ENCODE measurements at regions not wholly inside any gene's neighbourhood (a gene's known extent, or its start where the extent isn't known, plus 50 kb on each side); places are given as distances from the start of the nearest gene placed in this dataset.

- DNase-seq, result no peak
Observed at GRCh38 chr17:20948984-20949777, 93.6 kb downstream of the USP22 start.

Data from dermis blood vessel endothelial cell (primary cell).